Muscle layer of duodenum (tissue), 2 donors: ENCODE measurements at regions not wholly inside any gene's neighbourhood (a gene's known extent, or its start where the extent isn't known, plus 50 kb on each side); places are given as distances from the start of the nearest gene placed in this dataset.
"Not testable (repeated sequence)": the region's sequence is repeated elsewhere in the genome, so short reads cannot be mapped to it uniquely, and the experiment has no call there.

Experiments used
- H3K27ac ChIP-seq: one replicate; pipeline ENCODE4 v1.7.0; 2013; ENCODE audit warnings: mild to moderate bottlenecking, low read length
- H3K27me3 ChIP-seq: one replicate; pipeline ENCODE4 v1.7.0; 2013; ENCODE audit warnings: low read depth, mild to moderate bottlenecking, control low read depth, low read length
- H3K36me3 ChIP-seq, 2 donors: one replicate each; pipeline ENCODE4 v1.7.0; 2013; ENCODE audit warnings: low read length in 2 of 2, control low read depth in 1 of 2, mild to moderate bottlenecking in 1 of 2; ENCODE audit not compliant: insufficient read depth in 2 of 2, control insufficient read depth in 1 of 2
- H3K4me1 ChIP-seq, 2 donors: one replicate each; pipeline ENCODE4 v1.7.0; 2013; ENCODE audit warnings: low read length in 2 of 2, mild to moderate bottlenecking in 2 of 2, control low read depth in 1 of 2, moderate library complexity in 1 of 2; ENCODE audit not compliant: insufficient read depth in 2 of 2, control insufficient read depth in 1 of 2
- H3K4me3 ChIP-seq, 2 donors: one replicate each; pipeline ENCODE4 v1.7.0; 2013; ENCODE audit warnings: low read length in 2 of 2, low read depth in 1 of 2, mild to moderate bottlenecking in 1 of 2
- H3K9me3 ChIP-seq, 2 donors: one replicate each; pipeline ENCODE4 v1.7.0; 2013; ENCODE audit warnings: low read length in 2 of 2, control low read depth in 1 of 2, mild to moderate bottlenecking in 1 of 2; ENCODE audit not compliant: control insufficient read depth in 1 of 2
- donor health status: healthy.

GRCh38 chr9:33719581-33720374 is 75.6 kb upstream of the PRSS3 start:
- H3K4me3 ChIP-seq: no peak overlapping the region
- H3K27ac ChIP-seq: no peak overlapping the region
- no peaks in the 10 kb centered on the region for H3K36me3 ChIP-seq
- no peaks in the 10 kb centered on the region for H3K9me3 ChIP-seq
- peaks cover 0 to 5% of the 10 kb centered on the region in 2 donors for H3K4me1 ChIP-seq
- no peaks in the 10 kb centered on the region for H3K27me3 ChIP-seq

DNA sequence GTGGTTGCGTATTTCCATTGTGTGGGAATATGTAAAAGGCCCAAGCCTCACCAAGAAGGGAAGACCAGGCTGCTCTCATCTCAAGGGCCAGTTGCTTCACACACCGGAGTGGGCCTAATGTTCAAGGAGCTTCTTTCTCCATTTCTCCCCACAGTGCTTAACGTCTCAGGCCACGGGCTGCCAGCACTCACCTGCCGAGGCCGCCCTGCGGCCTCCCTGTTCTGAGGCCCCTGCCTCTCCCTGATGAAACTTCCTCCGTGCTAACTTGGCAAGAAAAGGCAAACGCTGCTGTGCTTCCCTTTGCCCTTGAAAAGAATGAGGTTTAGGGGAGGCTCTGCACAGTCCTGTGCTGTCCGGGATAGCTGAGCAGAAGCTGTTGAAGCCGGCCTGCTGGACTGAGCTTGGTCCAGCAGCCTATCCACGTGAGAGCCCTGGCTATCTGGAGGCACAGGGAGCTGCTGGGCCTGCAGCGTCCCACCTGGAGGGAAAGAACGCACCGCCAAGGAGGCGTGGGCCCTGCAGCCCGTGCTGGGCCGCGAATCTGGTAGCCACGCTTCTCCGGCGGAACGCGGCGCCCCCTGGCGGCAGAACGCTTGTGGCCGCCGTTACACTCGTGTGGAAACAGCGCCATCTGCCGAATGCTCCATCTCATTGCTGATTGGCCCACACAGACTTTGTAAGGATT is 73.5 kb upstream of the PRSS3 start:
- H3K4me1 ChIP-seq: peaks cover 0 to 5% of the 10 kb centered on the region in 2 donors
- no peak overlapping the region for H3K27ac ChIP-seq
- H3K36me3 ChIP-seq: no peaks in the 10 kb centered on the region
- H3K9me3 ChIP-seq: no peaks in the 10 kb centered on the region
- H3K27me3 ChIP-seq: no peaks in the 10 kb centered on the region
- no peak overlapping the region for H3K4me3 ChIP-seq

- Histone ChIP-seq H3K36me3 (no peaks in the 10 kb centered on the region), H3K27ac (no peak overlapping the region), H3K4me3 (no peak overlapping the region), H3K4me1 (peaks cover 0 to 5% of the 10 kb centered on the region in 2 donors), H3K27me3 (no peaks in the 10 kb centered on the region), H3K9me3 (no peaks in the 10 kb centered on the region)
These were observed 73.0 kb upstream of the PRSS3 start for GRCh38 chr9:33722359-33722675.

DNA sequence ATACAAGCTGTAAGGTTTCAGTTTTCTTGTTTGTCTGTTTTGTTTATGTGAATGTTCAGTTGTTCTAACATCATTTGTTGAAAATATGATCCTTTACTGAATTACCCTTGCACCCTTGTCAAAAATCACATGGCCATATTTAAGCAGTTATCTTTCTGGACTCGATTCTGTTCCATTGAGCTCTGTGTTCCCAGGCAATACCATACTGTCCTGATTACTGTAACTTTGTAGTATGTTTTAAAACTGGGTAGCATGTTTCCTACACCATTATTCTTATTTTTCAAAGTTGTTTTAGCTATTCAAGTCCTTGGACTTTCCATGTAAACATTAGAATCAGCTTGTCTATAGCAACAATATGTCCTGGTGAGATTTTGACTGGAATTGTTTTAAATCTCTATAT is 66.7 kb upstream of the PRSS3 start:
- Histone ChIP-seq H3K27ac (no peak overlapping the region), H3K4me1 (no peaks in the 10 kb centered on the region), H3K9me3 (peaks cover 0 to 3% of the 10 kb centered on the region in 2 donors), H3K36me3 (no peaks in the 10 kb centered on the region), H3K27me3 (no peaks in the 10 kb centered on the region), H3K4me3 (no peak overlapping the region)

- H3K4me3 ChIP-seq: no peak overlapping the region
- H3K36me3 ChIP-seq: no peaks in the 10 kb centered on the region
- no peaks in the 10 kb centered on the region for H3K27me3 ChIP-seq
- H3K4me1 ChIP-seq: no peaks in the 10 kb centered on the region
- no peak overlapping the region for H3K27ac ChIP-seq
- peaks cover 0 to 3% of the 10 kb centered on the region in 2 donors for H3K9me3 ChIP-seq
These were observed 64.2 kb upstream of the PRSS3 start for GRCh38 chr9:33731142-33731541.

DNA sequence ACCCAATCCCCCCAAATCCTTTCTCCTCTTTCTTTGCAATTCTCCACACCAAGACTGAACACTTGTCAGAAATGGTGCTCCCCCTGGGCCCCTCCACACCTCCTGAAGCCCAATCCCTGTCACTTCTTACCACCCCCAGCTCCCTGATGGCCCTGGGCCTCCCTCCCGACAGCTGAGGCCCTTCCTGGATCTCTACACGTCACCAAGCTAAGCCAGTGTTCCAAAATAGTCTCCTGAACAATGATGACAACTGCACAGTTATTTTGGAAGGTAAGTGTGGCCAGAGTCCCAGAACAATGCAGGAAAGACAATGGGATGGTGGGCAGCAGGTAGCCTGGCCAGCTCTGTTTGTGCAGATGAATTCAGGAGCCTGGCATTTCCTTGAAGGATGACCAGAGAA is 63.7 kb upstream of the PRSS3 start:
- peaks cover 0 to 3% of the 10 kb centered on the region in 2 donors for H3K9me3 ChIP-seq
- no peaks in the 10 kb centered on the region for H3K27me3 ChIP-seq
- no peak overlapping the region for H3K27ac ChIP-seq
- H3K4me3 ChIP-seq: no peak overlapping the region
- H3K4me1 ChIP-seq: no peaks in the 10 kb centered on the region
- no peaks in the 10 kb centered on the region for H3K36me3 ChIP-seq

DNA sequence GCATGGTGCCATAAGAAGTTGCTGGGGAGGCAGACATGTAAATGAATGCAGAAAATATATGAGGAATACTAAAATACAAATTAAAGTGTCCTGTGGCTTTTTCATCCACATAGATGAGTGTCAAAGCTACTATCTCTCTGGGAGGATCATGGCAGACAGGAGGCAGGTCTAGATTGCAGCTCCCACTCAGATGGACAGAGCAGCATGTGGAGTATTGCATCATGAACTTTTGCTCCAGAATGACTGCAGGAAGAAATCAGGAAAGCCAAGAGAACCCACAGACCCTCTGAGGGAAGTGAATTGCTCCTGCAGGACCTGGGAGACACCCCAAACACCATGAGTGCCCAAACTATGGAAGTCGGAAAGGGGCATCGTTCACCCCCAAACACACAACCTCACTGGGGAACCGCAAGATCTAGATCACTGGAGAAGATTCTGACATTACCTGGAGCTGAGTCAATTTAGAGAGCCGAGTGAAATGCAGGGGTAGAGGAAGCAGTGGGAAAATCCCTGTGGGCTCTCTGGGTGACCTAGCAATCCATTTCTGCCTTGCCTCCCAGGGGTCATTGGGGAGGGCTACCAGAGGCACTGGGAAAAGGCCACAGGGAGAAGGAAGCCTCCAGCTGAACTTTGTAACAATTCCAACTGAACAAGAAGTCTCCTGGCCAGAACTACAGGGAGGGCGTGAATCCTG is 61.0 kb upstream of the PRSS3 start:
- not testable (repeated sequence) for H3K27ac ChIP-seq, H3K36me3 ChIP-seq, H3K9me3 ChIP-seq, H3K4me1 ChIP-seq, H3K27me3 ChIP-seq, H3K4me3 ChIP-seq

DNA sequence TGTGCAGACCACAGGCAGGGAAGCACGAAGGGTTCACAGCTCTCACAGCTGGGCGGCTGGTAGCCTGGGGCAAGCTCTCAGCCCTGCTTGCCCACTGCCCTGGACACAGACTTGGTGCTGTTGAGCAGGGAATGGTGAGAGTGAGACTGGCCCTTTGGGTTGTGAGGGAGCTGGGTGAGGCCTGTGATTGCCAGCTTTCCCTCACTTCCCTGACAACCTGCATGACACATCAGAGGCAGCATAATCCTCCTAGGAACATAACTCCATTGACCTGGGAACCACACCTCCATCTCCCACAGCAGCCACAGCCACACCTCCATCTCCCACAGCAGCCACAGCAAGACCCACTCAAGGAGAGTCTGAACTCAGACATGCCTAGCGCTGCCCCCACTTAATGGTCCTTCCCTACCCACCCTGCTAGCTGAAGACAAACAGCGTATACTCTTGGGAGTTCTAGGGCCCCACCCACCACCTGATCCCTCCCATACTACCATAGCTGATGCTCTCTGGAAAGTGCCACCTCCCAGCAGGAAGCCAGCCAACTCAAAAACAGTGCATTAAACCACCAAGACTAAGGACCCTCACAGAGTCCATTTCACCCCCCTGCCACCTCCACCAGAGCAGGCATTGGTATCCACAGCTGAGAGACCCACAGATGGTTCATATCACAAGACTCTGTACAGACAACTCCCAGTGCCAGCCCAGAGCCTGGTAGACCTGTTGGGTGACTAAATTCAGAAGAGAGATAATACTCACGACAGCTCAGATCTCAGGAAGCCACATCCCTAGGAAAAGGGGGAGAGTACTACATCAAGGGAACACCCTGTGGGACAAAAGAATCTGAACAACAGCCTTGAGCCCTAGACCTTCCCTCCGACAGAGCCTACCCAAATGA is 60.2 kb upstream of the PRSS3 start:
- H3K4me1 ChIP-seq, H3K36me3 ChIP-seq, H3K4me3 ChIP-seq, H3K27ac ChIP-seq, H3K27me3 ChIP-seq, H3K9me3 ChIP-seq: not testable (repeated sequence)

DNA sequence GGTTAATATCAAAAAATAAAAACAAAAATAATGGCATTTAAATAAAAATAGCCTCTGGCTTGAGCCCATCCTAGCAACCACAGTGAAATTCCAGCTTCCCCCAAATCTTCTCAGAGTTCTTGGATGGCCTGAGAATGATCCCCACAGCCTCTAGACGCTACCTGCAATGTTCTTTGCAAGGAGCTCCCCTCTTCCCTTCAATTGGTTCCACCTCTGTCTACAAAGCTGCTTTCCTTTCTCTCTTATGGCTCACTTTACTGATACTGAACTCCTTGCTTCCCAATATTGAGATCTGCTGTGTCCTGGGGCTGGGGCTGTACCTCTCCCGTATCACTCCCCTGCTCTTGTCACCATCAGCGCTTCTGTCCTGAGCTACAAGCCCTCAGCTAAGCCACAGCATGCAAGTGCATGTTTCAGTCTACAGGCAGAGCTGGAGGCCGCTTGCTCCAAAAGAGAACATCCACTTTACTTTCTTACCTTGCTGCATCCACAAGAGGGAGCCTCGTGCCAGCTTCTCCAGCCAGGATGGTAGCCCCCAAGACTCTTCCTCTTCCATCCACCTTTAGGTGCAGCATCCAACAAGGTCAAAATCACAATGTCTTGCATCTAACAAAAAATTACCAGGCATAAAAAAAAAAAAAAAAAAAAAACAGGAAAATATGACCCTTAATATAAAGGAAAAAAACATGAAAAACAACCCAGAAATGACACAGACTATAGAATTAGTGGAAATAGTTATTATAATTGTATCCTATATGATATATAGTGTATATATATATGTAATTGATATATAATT is 57.4 kb upstream of the PRSS3 start:
- H3K4me1 ChIP-seq: no peaks in the 10 kb centered on the region
- H3K27me3 ChIP-seq: no peaks in the 10 kb centered on the region
- H3K27ac ChIP-seq: no peak overlapping the region
- H3K4me3 ChIP-seq: no peak overlapping the region
- no peaks in the 10 kb centered on the region for H3K36me3 ChIP-seq
- H3K9me3 ChIP-seq: no peaks in the 10 kb centered on the region

DNA sequence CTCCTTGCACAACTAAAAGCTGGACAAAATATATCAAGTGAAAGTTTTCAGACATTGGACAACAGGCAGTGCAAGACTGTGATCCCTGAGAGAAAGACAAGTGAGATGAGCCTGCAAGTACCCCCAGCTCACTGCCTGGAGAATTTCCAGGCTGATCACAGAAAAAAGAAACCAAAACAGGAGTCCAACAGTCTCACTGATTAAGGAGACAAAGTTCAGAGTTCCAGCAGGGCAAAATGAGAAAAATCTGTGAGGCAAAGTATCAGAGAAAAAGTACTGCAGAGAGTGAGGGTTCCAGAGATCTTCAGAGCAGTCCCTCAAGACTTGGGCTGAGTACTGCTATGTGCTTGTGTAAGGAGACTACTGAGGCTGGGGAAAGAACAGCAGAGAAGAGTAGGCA is 56.0 kb upstream of the PRSS3 start:
- no peaks in the 10 kb centered on the region for H3K4me1 ChIP-seq
- H3K4me3 ChIP-seq: no peak overlapping the region
- H3K9me3 ChIP-seq: no peaks in the 10 kb centered on the region
- no peaks in the 10 kb centered on the region for H3K36me3 ChIP-seq
- H3K27ac ChIP-seq: no peak overlapping the region
- no peaks in the 10 kb centered on the region for H3K27me3 ChIP-seq
